H1 (cell line): ENCODE measurements at regions not wholly inside any gene's neighbourhood (a gene's known extent, or its start where the extent isn't known, plus 50 kb on each side); places are given as distances from the start of the nearest gene placed in this dataset.

Source experiments
- CTCF ChIA-PET: fragments of 300-600 bp; sonication (Branson Sonifier 250); formaldehyde crosslinking; loops from one replicate; lab custom pipeline; 2021; ENCODE audit not compliant: partially characterized antibody; lab: Charles Lee
- POLR2A ChIA-PET: fragments of 300-600 bp; sonication (Branson Sonifier 250); formaldehyde crosslinking; loops from one replicate; lab custom pipeline; 2021; ENCODE audit warnings: inconsistent platforms; ENCODE audit not compliant: partially characterized antibody; lab: Charles Lee
- DNase-seq, 2 experiments: peaks; one replicate each; pipeline versions ENCODE4 v3.0.0 to v3.0.0-alpha.2; 2010 to 2022; ENCODE audit warnings: low spot score in 2 of 2, low read depth in 1 of 2, mixed read lengths in 1 of 2
- FAIRE-seq: peaks from 2 replicates; lab custom pipeline; 2011; peaks lifted over from hg19 to GRCh38; lab: Jason Lieb, UNC
- H2AFZ ChIP-seq: 2 replicates; pipeline ENCODE4 v1.8.1; 2012; ENCODE audit warnings: low read length, inconsistent platforms
- H2AK5ac ChIP-seq: 2 replicates; pipeline ENCODE4 v1.6.1; 2013; ENCODE audit warnings: low read depth, low read length
- H2BK120ac ChIP-seq: replicated peaks from 2 replicates; pipeline ENCODE3; 2013; ENCODE audit warnings: low read depth, low read length, inconsistent platforms
- H2BK12ac ChIP-seq: 2 replicates; pipeline ENCODE4 v1.6.1; 2013; ENCODE audit warnings: low read depth, low read length
- H2BK15ac ChIP-seq: 2 replicates; pipeline ENCODE4 v1.6.1; 2013; ENCODE audit warnings: low read length
- H2BK20ac ChIP-seq: 2 replicates; pipeline ENCODE4 v1.6.1; 2013; ENCODE audit warnings: low read length
- H2BK5ac ChIP-seq: 2 replicates; pipeline ENCODE4 v1.6.1; 2013; ENCODE audit warnings: low read depth, low read length
- H3K14ac ChIP-seq: 2 replicates; pipeline ENCODE4 v1.6.1; 2013; ENCODE audit warnings: inconsistent platforms; ENCODE audit not compliant: insufficient read length
- H3K18ac ChIP-seq: 2 replicates; pipeline ENCODE4 v1.6.1; 2013; ENCODE audit warnings: low read length; ENCODE audit errors: extremely low read depth
- H3K23ac ChIP-seq: 2 replicates; pipeline ENCODE4 v1.6.1; 2013; ENCODE audit warnings: inconsistent platforms; ENCODE audit not compliant: insufficient read length
- H3K23me2 ChIP-seq: 2 replicates; pipeline ENCODE4 v1.6.1; 2013; ENCODE audit warnings: low read depth, low read length
- H3K27ac ChIP-seq: 2 replicates; pipeline ENCODE4 v1.6.1; 2011; ENCODE audit warnings: low read depth, low read length, inconsistent platforms
- H3K27me3 ChIP-seq, 4 experiments: replicated peaks in 1 of 4; 1 replicate in 1 of 4; 2 replicates in 3 of 4; pipeline versions ENCODE4 v1.6.1 to v1.8.1; 2011 to 2013; ENCODE audit warnings: low read length in 3 of 4, mild to moderate bottlenecking in 3 of 4, inconsistent platforms in 2 of 4, mixed read lengths in 2 of 4, moderate library complexity in 1 of 4; ENCODE audit not compliant: control insufficient read depth in 3 of 4, insufficient read depth in 3 of 4; ENCODE audit errors: extremely low read depth in 1 of 4
- H3K36me3 ChIP-seq, 4 experiments: 2 replicates each; pipeline versions ENCODE4 v1.6.1 to v1.8.1; 2011 to 2013; ENCODE audit warnings: mild to moderate bottlenecking in 4 of 4, low read length in 3 of 4, moderate library complexity in 2 of 4, control low read depth in 1 of 4, inconsistent platforms in 1 of 4; ENCODE audit not compliant: insufficient read depth in 4 of 4, control insufficient read depth in 2 of 4
- H3K4ac ChIP-seq: replicated peaks from 2 replicates; pipeline ENCODE3; 2013; ENCODE audit warnings: low read length, low read depth, mixed read lengths, inconsistent platforms; ENCODE audit not compliant: insufficient read length
- H3K4me1 ChIP-seq, 4 experiments: replicated peaks in 1 of 4; 1 replicate in 1 of 4; 2 replicates in 3 of 4; pipeline versions ENCODE4 v1.6.1 to v1.8.1; 2011 to 2013; ENCODE audit warnings: low read length in 3 of 4, inconsistent platforms in 2 of 4, mixed read lengths in 1 of 4; ENCODE audit not compliant: insufficient read depth in 4 of 4, control insufficient read depth in 3 of 4
- H3K4me2 ChIP-seq, 2 experiments: 2 replicates each; pipeline versions ENCODE4 v1.6.1 to v1.8.1; 2011 to 2013; ENCODE audit warnings: low read depth in 2 of 2, low read length in 2 of 2, control low read depth in 1 of 2, inconsistent platforms in 1 of 2, mild to moderate bottlenecking in 1 of 2; ENCODE audit not compliant: insufficient read depth in 1 of 2
- H3K4me3 ChIP-seq, 4 experiments: fragments of 200-600, 300-600 bp in 1 of 4; sonication (generic), shearing (Covaris generic), sonication (Bioruptor Twin) in 1 of 4; 2 replicates each; pipeline versions ENCODE4 v1.5.1 to v1.8.1; 2011 to 2016; ENCODE audit warnings: low read length in 4 of 4, low read depth in 3 of 4, control low read depth in 2 of 4, inconsistent platforms in 2 of 4, mild to moderate bottlenecking in 2 of 4, mixed read lengths in 1 of 4, moderate library complexity in 1 of 4; ENCODE audit not compliant: insufficient read depth in 2 of 4; ENCODE audit errors: extremely low read depth in 1 of 4
- H3K56ac ChIP-seq: replicated peaks from 2 replicates; pipeline ENCODE3; 2013; ENCODE audit warnings: low read depth, mild to moderate bottlenecking, mixed read lengths, low read length, inconsistent platforms; ENCODE audit not compliant: insufficient read length
- H3K79me1 ChIP-seq: 2 replicates; pipeline ENCODE4 v1.6.1; 2013; ENCODE audit warnings: low read depth, low read length, control low read depth
- H3K79me2 ChIP-seq, 2 experiments: 2 replicates each; pipeline versions ENCODE4 v1.6.1 to v1.8.1; 2012 to 2013; ENCODE audit warnings: low read length in 2 of 2, mild to moderate bottlenecking in 2 of 2, inconsistent platforms in 1 of 2; ENCODE audit not compliant: insufficient read depth in 2 of 2, control insufficient read depth in 1 of 2
- H3K9ac ChIP-seq, 4 experiments: replicated peaks in 1 of 4; 1 replicate in 1 of 4; 2 replicates in 3 of 4; pipeline versions ENCODE4 v1.6.1 to v1.8.1; 2011 to 2013; ENCODE audit warnings: low read depth in 3 of 4, low read length in 3 of 4, control low read depth in 2 of 4, mild to moderate bottlenecking in 2 of 4, moderate library complexity in 2 of 4, inconsistent platforms in 1 of 4; ENCODE audit errors: extremely low read depth in 1 of 4
- H3K9me3 ChIP-seq, 2 experiments: 2 replicates each; pipeline versions ENCODE4 v1.6.1 to v1.8.1; 2012 to 2013; ENCODE audit warnings: mild to moderate bottlenecking in 2 of 2, moderate library complexity in 2 of 2, control low read depth in 1 of 2, inconsistent platforms in 1 of 2, low read depth in 1 of 2, low read length in 1 of 2, mixed read lengths in 1 of 2; ENCODE audit not compliant: insufficient read depth in 2 of 2
- H4K20me1 ChIP-seq, 2 experiments: replicated peaks in 1 of 2; 2 replicates each; pipeline versions ENCODE3 to v1.8.1; 2011 to 2013; ENCODE audit warnings: inconsistent platforms in 2 of 2, low read length in 2 of 2, mild to moderate bottlenecking in 1 of 2; ENCODE audit not compliant: insufficient read depth in 2 of 2, control insufficient read depth in 1 of 2
- H4K5ac ChIP-seq: 2 replicates; pipeline ENCODE4 v1.6.1; 2013; ENCODE audit warnings: low read length, low read depth, mixed read lengths, inconsistent platforms; ENCODE audit not compliant: insufficient read length
- H4K8ac ChIP-seq: 2 replicates; pipeline ENCODE4 v1.8.0; 2013; ENCODE audit warnings: mild to moderate bottlenecking, moderate library complexity, low read length, inconsistent platforms; ENCODE audit not compliant: insufficient read depth; ENCODE audit errors: extremely low read depth
- H4K91ac ChIP-seq: replicated peaks from 2 replicates; pipeline ENCODE3; 2013; ENCODE audit warnings: low read length, mixed read lengths, inconsistent platforms; ENCODE audit not compliant: insufficient read length
- CHD2 ChIP-seq: IDR thresholded peaks from 2 replicates; pipeline ENCODE4 v1.6.1; 2012; ENCODE audit warnings: low read length, improper control_type of control experiment
- CREB1 ChIP-seq: IDR thresholded peaks from 2 replicates; pipeline ENCODE4 v1.6.1; 2012; ENCODE audit warnings: inconsistent platforms
- HDAC2 ChIP-seq, 2 experiments: fragments of 300-600 bp in 1 of 2; sonication (generic) in 1 of 2; IDR thresholded peaks; 2 replicates each; pipeline ENCODE4 v1.6.1; 2011 to 2012; ENCODE audit warnings: low read depth in 2 of 2, low read length in 2 of 2, mild to moderate bottlenecking in 2 of 2, moderate library complexity in 2 of 2, borderline replicate concordance in 1 of 2, inconsistent platforms in 1 of 2
- JUN ChIP-seq: IDR thresholded peaks from 2 replicates; pipeline ENCODE4 v1.6.1; 2011; ENCODE audit warnings: low read depth, mild to moderate bottlenecking, improper control_type of control experiment, low read length
- KDM5A ChIP-seq: fragments of 200-600 bp; IDR thresholded peaks from 2 replicates; pipeline ENCODE4 v1.7.1; 2012; ENCODE audit warnings: mild to moderate bottlenecking, low read length, inconsistent platforms, mixed read lengths
- POLR2A ChIP-seq, 2 experiments: IDR thresholded peaks; 1 replicate in 1 of 2; 2 replicates in 1 of 2; pipeline ENCODE4 v1.6.1; 2011; ENCODE audit warnings: low read depth in 2 of 2, low read length in 2 of 2, mild to moderate bottlenecking in 2 of 2; ENCODE audit errors: control extremely low read depth in 1 of 2
- RNF2 ChIP-seq: fragments of 200-900, 300-1000 bp; sonication (generic); IDR thresholded peaks from 2 replicates; pipeline ENCODE4 v1.7.1; 2016; ENCODE audit warnings: borderline replicate concordance, low read depth, mild to moderate bottlenecking, antibody characterized with exemption, low read length; ENCODE audit not compliant: poor library complexity, severe bottlenecking; ENCODE audit errors: missing control alignments
- WGBS, 2 experiments: shearing (Covaris generic) in 1 of 2; methylation state at CpG; one replicate each; pipeline versions ENCODE4 v1.1.6 to v1.1.7; 2013 to 2015; ENCODE audit warnings: low lambda C conversion rate in 2 of 2, mixed read lengths in 2 of 2, inconsistent platforms in 1 of 2, low coverage in 1 of 2, missing lambda C conversion rate in 1 of 2; ENCODE audit not compliant: insufficient replicate concordance in 2 of 2, insufficient coverage in 1 of 2, insufficient read length in 1 of 2; ENCODE audit errors: extremely low coverage in 1 of 2, missing lambda C conversion rate in 1 of 2; 5-methylcytosine and 5-hydroxymethylcytosine counted together
- TF ChIP-seq, protein P1 (sequence below): IDR thresholded peaks from 2 replicates; pipeline ENCODE4 v1.6.1; 2012; ENCODE audit warnings: inconsistent platforms
- TF ChIP-seq, protein P2 (sequence below): IDR thresholded peaks from 2 replicates; pipeline ENCODE4 v1.6.1; 2011; ENCODE audit warnings: low read length, improper control_type of control experiment
- TF ChIP-seq, protein P3 (sequence below), 3 experiments: IDR thresholded peaks; 1 replicate in 2 of 3; 2 replicates in 1 of 3; pipeline versions ENCODE4 v1.5.1 to v1.6.1; 2011; ENCODE audit warnings: low read length in 3 of 3, mild to moderate bottlenecking in 3 of 3, inconsistent platforms in 2 of 3, low read depth in 1 of 3, moderate library complexity in 1 of 3; ENCODE audit not compliant: insufficient read depth in 1 of 3; ENCODE audit errors: control extremely low read depth in 1 of 3

DNA sequence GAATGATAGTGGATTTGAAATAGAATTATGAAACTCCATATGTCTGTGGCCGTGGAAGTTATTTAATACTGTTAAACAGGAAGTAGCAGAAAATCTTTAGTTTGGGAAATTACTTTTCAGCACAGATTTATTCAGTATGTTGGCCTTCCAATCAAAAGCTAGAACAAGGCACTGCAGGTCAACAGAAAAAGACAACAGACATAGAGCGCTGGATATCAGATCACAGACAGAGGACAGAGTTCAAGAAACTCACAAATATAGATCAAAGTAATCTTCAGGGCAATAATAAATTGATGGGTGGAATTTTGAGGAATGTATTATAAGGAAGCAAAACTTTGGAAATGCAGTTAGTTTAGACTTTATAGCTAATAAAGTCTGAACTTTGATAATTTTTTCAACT lies 159.5 kb upstream of the TMCO5A start:
- H2BK5ac ChIP-seq: no peak overlapping the region
- no peak overlapping the region for H3K23ac ChIP-seq
- no peak overlapping the region for H4K91ac ChIP-seq
- no peak overlapping the region for H4K8ac ChIP-seq
- no peak overlapping the region for H2BK15ac ChIP-seq
- no peak overlapping the region for H2BK12ac ChIP-seq
- H3K79me1 ChIP-seq: no peaks in the 10 kb centered on the region
- no peak overlapping the region for H3K56ac ChIP-seq
- no peak overlapping the region for H3K27ac ChIP-seq
- H2BK120ac ChIP-seq: no peak overlapping the region
- H4K5ac ChIP-seq: no peak overlapping the region
- no peak overlapping the region for H2AFZ ChIP-seq
- no peak for DNase-seq
- no peaks in the 10 kb centered on the region for H3K36me3 ChIP-seq
- no peak overlapping the region for H3K4ac ChIP-seq
- H3K18ac ChIP-seq: no peak overlapping the region
- no peak overlapping the region for H3K4me2 ChIP-seq
- ChIA-PET CTCF (interaction anchor here (0.5 to 1.3 kb wide), 3 partner anchors 10 to 19 kb away, joined by 3 to 4 read pairs (median 3); no protein-coding TSS in a partner anchor), POLR2A (no interaction called here)
- no peaks in the 10 kb centered on the region for H3K4me1 ChIP-seq
- H3K9me3 ChIP-seq: no peaks in the 10 kb centered on the region
- H3K9ac ChIP-seq: no peak overlapping the region
- no peaks in the 10 kb centered on the region for H3K79me2 ChIP-seq
- WGBS, 2 experiments: 93% methylated on average over 2 of the region's 2 CpGs; no CpG with 5 or more reads in 1 of the 2 experiments
- FAIRE-seq: no peak
- no peak overlapping the region for H3K14ac ChIP-seq
- no peaks in the 10 kb centered on the region for H4K20me1 ChIP-seq
- no peak overlapping the region for H3K4me3 ChIP-seq
- no peak overlapping the region for H2AK5ac ChIP-seq
- H3K23me2 ChIP-seq: no peaks in the 10 kb centered on the region
- H2BK20ac ChIP-seq: no peak overlapping the region
- no peaks in the 10 kb centered on the region for H3K27me3 ChIP-seq
- no peak for TF ChIP-seq POLR2A (IDR thresholded peaks at IDR 0.05; ENCODE audit: control extremely low read depth in 1 of 2, low read depth in 2 of 2, low read length in 2 of 2)
- TF ChIP-seq, protein P1, sequence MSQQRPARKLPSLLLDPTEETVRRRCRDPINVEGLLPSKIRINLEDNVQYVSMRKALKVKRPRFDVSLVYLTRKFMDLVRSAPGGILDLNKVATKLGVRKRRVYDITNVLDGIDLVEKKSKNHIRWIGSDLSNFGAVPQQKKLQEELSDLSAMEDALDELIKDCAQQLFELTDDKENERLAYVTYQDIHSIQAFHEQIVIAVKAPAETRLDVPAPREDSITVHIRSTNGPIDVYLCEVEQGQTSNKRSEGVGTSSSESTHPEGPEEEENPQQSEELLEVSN: no peak
- TF ChIP-seq JUN: no peak
- TF ChIP-seq RNF2: no peak
- TF ChIP-seq HDAC2 (IDR thresholded peaks at IDR 0.05; ENCODE audit: borderline replicate concordance in 1 of 2, low read depth in 2 of 2, low read length in 2 of 2): no peak
- TF ChIP-seq CREB1: no peak
- no peak for TF ChIP-seq CHD2
- no peak for TF ChIP-seq KDM5A
- TF ChIP-seq, protein P2, sequence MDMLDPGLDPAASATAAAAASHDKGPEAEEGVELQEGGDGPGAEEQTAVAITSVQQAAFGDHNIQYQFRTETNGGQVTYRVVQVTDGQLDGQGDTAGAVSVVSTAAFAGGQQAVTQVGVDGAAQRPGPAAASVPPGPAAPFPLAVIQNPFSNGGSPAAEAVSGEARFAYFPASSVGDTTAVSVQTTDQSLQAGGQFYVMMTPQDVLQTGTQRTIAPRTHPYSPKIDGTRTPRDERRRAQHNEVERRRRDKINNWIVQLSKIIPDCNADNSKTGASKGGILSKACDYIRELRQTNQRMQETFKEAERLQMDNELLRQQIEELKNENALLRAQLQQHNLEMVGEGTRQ: no peak
- TF ChIP-seq, protein P3, sequence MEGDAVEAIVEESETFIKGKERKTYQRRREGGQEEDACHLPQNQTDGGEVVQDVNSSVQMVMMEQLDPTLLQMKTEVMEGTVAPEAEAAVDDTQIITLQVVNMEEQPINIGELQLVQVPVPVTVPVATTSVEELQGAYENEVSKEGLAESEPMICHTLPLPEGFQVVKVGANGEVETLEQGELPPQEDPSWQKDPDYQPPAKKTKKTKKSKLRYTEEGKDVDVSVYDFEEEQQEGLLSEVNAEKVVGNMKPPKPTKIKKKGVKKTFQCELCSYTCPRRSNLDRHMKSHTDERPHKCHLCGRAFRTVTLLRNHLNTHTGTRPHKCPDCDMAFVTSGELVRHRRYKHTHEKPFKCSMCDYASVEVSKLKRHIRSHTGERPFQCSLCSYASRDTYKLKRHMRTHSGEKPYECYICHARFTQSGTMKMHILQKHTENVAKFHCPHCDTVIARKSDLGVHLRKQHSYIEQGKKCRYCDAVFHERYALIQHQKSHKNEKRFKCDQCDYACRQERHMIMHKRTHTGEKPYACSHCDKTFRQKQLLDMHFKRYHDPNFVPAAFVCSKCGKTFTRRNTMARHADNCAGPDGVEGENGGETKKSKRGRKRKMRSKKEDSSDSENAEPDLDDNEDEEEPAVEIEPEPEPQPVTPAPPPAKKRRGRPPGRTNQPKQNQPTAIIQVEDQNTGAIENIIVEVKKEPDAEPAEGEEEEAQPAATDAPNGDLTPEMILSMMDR (IDR thresholded peaks at IDR 0.05; ENCODE audit: control extremely low read depth in 1 of 3, insufficient read depth in 1 of 3, low read depth in 1 of 3, low read length in 3 of 3): no peak
